ENCODE measurements at regions not wholly inside any gene's neighbourhood (a gene's known extent, or its start where the extent isn't known, plus 50 kb on each side); places are given as distances from the start of the nearest gene placed in this dataset.

DNA sequence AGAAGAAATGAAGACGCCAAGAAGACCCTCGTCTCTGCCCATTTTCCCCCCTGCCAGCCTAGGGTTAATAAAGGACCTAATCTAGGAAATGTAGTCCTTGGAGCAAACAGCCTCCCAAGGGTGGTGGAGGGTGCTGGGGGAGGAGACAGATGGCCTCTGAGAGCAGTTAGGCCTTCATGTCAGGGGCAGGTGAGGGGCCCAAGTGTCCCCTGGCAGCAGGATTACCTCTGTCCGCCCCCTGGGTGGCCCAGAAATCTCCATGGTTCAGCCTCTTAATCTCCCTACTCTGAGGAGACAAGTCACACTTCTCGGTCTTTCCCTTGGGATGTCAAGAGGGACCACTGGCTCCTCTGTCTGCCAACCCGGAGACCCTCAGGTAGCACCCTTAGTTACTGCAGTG, 365.4 kb upstream of the TNRC6C start:
- Histone ChIP-seq H3K4me2 (ENCODE audit: insufficient read depth, low read length) (no peak overlapping the region), H3K27ac (ENCODE audit: low read depth, low read length) (no peak overlapping the region), H3K27me3 (ENCODE audit: insufficient read depth, low read length) (peaks cover 13% of the 10 kb centered on the region), H4K20me1 (ENCODE audit: insufficient read depth, low read length) (no peaks in the 10 kb centered on the region), H3K4me3 (ENCODE audit: insufficient read depth, low read length) (no peak overlapping the region), H3K9me3 (ENCODE audit: low read depth, low read length) (no peaks in the 10 kb centered on the region), H3K4me1 (ENCODE audit: insufficient read depth, low read length) (no peaks in the 10 kb centered on the region), H3K36me3 (ENCODE audit: insufficient read depth, low read length) (no peaks in the 10 kb centered on the region), H3K79me2 (ENCODE audit: insufficient read depth, low read length) (no peaks in the 10 kb centered on the region), H2AFZ (ENCODE audit: low read length) (no peak overlapping the region)
- DNase-seq (ENCODE audit: insufficient read length, low spot score, missing footprints), result no peak
- TF ChIP-seq, protein P1, sequence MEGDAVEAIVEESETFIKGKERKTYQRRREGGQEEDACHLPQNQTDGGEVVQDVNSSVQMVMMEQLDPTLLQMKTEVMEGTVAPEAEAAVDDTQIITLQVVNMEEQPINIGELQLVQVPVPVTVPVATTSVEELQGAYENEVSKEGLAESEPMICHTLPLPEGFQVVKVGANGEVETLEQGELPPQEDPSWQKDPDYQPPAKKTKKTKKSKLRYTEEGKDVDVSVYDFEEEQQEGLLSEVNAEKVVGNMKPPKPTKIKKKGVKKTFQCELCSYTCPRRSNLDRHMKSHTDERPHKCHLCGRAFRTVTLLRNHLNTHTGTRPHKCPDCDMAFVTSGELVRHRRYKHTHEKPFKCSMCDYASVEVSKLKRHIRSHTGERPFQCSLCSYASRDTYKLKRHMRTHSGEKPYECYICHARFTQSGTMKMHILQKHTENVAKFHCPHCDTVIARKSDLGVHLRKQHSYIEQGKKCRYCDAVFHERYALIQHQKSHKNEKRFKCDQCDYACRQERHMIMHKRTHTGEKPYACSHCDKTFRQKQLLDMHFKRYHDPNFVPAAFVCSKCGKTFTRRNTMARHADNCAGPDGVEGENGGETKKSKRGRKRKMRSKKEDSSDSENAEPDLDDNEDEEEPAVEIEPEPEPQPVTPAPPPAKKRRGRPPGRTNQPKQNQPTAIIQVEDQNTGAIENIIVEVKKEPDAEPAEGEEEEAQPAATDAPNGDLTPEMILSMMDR (IDR thresholded peaks at IDR 0.05; ENCODE audit: extremely low read depth, low read depth, low read length), result no peak

GRCh38 chr17:77594416-77595209, 363.9 kb upstream of the TNRC6C start:
- TF ChIP-seq, protein P1 (IDR thresholded peaks at IDR 0.05; ENCODE audit: extremely low read depth, low read depth, low read length), result no peak
- Histone ChIP-seq H3K27me3 (ENCODE audit: insufficient read depth, low read length) (peaks cover 13% of the 10 kb centered on the region), H3K79me2 (ENCODE audit: insufficient read depth, low read length) (no peaks in the 10 kb centered on the region), H3K4me2 (ENCODE audit: insufficient read depth, low read length) (no peak overlapping the region), H3K27ac (ENCODE audit: low read depth, low read length) (no peak overlapping the region), H3K36me3 (ENCODE audit: insufficient read depth, low read length) (no peaks in the 10 kb centered on the region), H3K4me1 (ENCODE audit: insufficient read depth, low read length) (no peaks in the 10 kb centered on the region), H3K9me3 (ENCODE audit: low read depth, low read length) (no peaks in the 10 kb centered on the region), H2AFZ (ENCODE audit: low read length) (no peak overlapping the region), H4K20me1 (ENCODE audit: insufficient read depth, low read length) (no peaks in the 10 kb centered on the region), H3K4me3 (ENCODE audit: insufficient read depth, low read length) (no peak overlapping the region)
- no peak for DNase-seq (ENCODE audit: insufficient read length, low spot score, missing footprints)

GRCh38 chr17:77596491-77597417, 361.7 kb upstream of the TNRC6C start:
- Histone ChIP-seq H3K4me2 (ENCODE audit: insufficient read depth, low read length) (no peak overlapping the region), H3K27ac (ENCODE audit: low read depth, low read length) (no peak overlapping the region), H4K20me1 (ENCODE audit: insufficient read depth, low read length) (no peaks in the 10 kb centered on the region), H3K4me1 (ENCODE audit: insufficient read depth, low read length) (peaks cover 8% of the 10 kb centered on the region), H3K4me3 (ENCODE audit: insufficient read depth, low read length) (no peak overlapping the region), H3K79me2 (ENCODE audit: insufficient read depth, low read length) (no peaks in the 10 kb centered on the region), H3K36me3 (ENCODE audit: insufficient read depth, low read length) (no peaks in the 10 kb centered on the region), H3K9me3 (ENCODE audit: low read depth, low read length) (no peaks in the 10 kb centered on the region), H2AFZ (ENCODE audit: low read length) (no peak overlapping the region), H3K27me3 (ENCODE audit: insufficient read depth, low read length) (peaks cover 13% of the 10 kb centered on the region)
- DNase-seq (ENCODE audit: insufficient read length, low spot score, missing footprints), result no peak
- TF ChIP-seq, protein P1 (IDR thresholded peaks at IDR 0.05; ENCODE audit: extremely low read depth, low read depth, low read length), result no peak
